ENCODE measurements at regions not wholly inside any gene's neighbourhood (a gene's known extent, or its start where the extent isn't known, plus 50 kb on each side); places are given as distances from the start of the nearest gene placed in this dataset.

- no peak for TF ChIP-seq POLR2A (IDR thresholded peaks at IDR 0.05; ENCODE audit: low read length)
- no peak for TF ChIP-seq GATA1 (IDR thresholded peaks at IDR 0.05; ENCODE audit: low read depth, low read length)
- DNase-seq: no peak
These were observed 539.2 kb downstream of the ACTL7B start for GRCh38 chr9:108316630-108317029.

- no peak for DNase-seq
- no peak for TF ChIP-seq GATA1 (IDR thresholded peaks at IDR 0.05; ENCODE audit: low read depth, low read length)
- TF ChIP-seq POLR2A (IDR thresholded peaks at IDR 0.05; ENCODE audit: low read length): no peak
These were observed 539.7 kb downstream of the ACTL7B start for GRCh38 chr9:108316066-108316465.

GRCh38 chr9:108311745-108312144 is 544.0 kb downstream of the ACTL7B start:
- no peak for DNase-seq
- TF ChIP-seq GATA1 (IDR thresholded peaks at IDR 0.05; ENCODE audit: low read depth, low read length) (no peak), POLR2A (IDR thresholded peaks at IDR 0.05; ENCODE audit: low read length) (no peak)

GRCh38 chr9:108310202-108310601 is 545.6 kb downstream of the ACTL7B start:
- TF ChIP-seq GATA1 (IDR thresholded peaks at IDR 0.05; ENCODE audit: low read depth, low read length) (no peak), POLR2A (IDR thresholded peaks at IDR 0.05; ENCODE audit: low read length) (no peak)
- no peak for DNase-seq

- TF ChIP-seq POLR2A (IDR thresholded peaks at IDR 0.05; ENCODE audit: low read length) (no peak), GATA1 (IDR thresholded peaks at IDR 0.05; ENCODE audit: low read depth, low read length) (no peak)
- DNase-seq: peak in 1 of 2 experiments; percentile 34
These were observed 555.2 kb downstream of the ACTL7B start for GRCh38 chr9:108300306-108301287.

- DNase-seq: no peak
- TF ChIP-seq GATA1 (IDR thresholded peaks at IDR 0.05; ENCODE audit: low read depth, low read length): no peak
These were observed 558.7 kb downstream of the ACTL7B start for GRCh38 chr9:108297073-108297472.

GRCh38 chr9:108296056-108296455 is 559.7 kb downstream of the ACTL7B start:
- TF ChIP-seq POLR2A (IDR thresholded peaks at IDR 0.05; ENCODE audit: low read length): no peak
- DNase-seq: no peak

- TF ChIP-seq GATA1 (IDR thresholded peaks at IDR 0.05; ENCODE audit: low read depth, low read length) (no peak), POLR2A (IDR thresholded peaks at IDR 0.05; ENCODE audit: low read length) (no peak)
These were observed 564.2 kb downstream of the ACTL7B start for GRCh38 chr9:108291586-108291932.

GRCh38 chr9:108290839-108291585 is 564.8 kb downstream of the ACTL7B start:
- no peak for TF ChIP-seq GATA1 (IDR thresholded peaks at IDR 0.05; ENCODE audit: low read depth, low read length)
- no peak for TF ChIP-seq POLR2A (IDR thresholded peaks at IDR 0.05; ENCODE audit: low read length)
- DNase-seq: no peak

More at GRCh38 chr9:108291586-108291932, 564.2 kb downstream of the ACTL7B start:
- DNase-seq: no peak

GRCh38 chr9:108286638-108287206 is 569.1 kb downstream of the ACTL7B start:
- DNase-seq: no peak
- no peak for TF ChIP-seq POLR2A (IDR thresholded peaks at IDR 0.05; ENCODE audit: low read length)
- no peak for TF ChIP-seq GATA1 (IDR thresholded peaks at IDR 0.05; ENCODE audit: low read depth, low read length)

- TF ChIP-seq GATA1 (IDR thresholded peaks at IDR 0.05; ENCODE audit: low read depth, low read length) (no peak), POLR2A (IDR thresholded peaks at IDR 0.05; ENCODE audit: low read length) (no peak)
- DNase-seq: no peak
These were observed 572.1 kb downstream of the ACTL7B start for GRCh38 chr9:108283696-108284095.

- TF ChIP-seq GATA1 (IDR thresholded peaks at IDR 0.05; ENCODE audit: low read depth, low read length) (no peak), POLR2A (IDR thresholded peaks at IDR 0.05; ENCODE audit: low read length) (no peak)
- peak in 1 of 2 experiments; percentile 10 for DNase-seq
These were observed 572.9 kb downstream of the ACTL7B start for GRCh38 chr9:108282872-108283271.

- no peak for DNase-seq
- TF ChIP-seq POLR2A (IDR thresholded peaks at IDR 0.05; ENCODE audit: low read length) (no peak), GATA1 (IDR thresholded peaks at IDR 0.05; ENCODE audit: low read depth, low read length) (no peak)
These were observed 574.1 kb downstream of the ACTL7B start for GRCh38 chr9:108281696-108282095.

- DNase-seq: no peak
- TF ChIP-seq GATA1 (IDR thresholded peaks at IDR 0.05; ENCODE audit: low read depth, low read length) (no peak), POLR2A (IDR thresholded peaks at IDR 0.05; ENCODE audit: low read length) (no peak)
These were observed 577.4 kb downstream of the ACTL7B start for GRCh38 chr9:108278341-108278740.

Measured in erythroblast (primary cell).